ENCODE measurements at regions not wholly inside any gene's neighbourhood (a gene's known extent, or its start where the extent isn't known, plus 50 kb on each side); places are given as distances from the start of the nearest gene placed in this dataset.

DNA sequence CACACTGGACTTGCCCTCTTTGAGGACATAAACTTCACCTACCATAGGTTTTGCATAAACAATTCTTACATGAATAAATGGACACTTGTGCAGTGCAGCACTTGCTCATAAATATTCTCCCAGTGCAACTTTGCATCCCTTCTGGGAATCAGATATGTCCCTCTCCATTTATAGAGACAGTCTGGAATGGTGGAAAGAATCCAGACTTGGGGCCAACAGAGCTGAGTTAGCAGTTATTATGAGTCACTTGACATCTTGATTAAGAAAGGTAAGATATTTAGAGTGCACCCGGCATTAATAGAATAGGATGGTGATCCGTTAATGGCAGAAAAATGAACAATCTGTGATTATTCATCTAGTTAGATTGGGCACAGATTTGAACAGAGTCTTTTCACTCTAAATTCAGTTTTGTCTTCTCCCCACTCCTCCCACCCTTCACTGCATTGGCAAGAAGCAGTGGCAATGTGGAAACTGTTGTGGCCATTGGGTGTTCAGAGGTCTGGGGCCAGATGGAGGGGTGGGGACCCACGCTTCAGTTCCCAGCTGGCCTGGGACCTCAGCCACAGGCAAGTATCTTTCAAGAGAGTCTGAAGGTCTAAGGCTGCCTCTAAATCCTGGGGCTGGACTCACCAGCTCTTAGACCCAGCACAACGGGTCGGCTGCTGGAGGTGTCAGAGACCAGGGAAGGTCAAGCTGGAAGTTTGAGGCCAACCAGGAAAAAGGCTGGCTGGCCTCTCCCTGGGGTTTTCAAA lies 58.9 kb upstream of the KY start:
- TF ChIP-seq, protein P1, sequence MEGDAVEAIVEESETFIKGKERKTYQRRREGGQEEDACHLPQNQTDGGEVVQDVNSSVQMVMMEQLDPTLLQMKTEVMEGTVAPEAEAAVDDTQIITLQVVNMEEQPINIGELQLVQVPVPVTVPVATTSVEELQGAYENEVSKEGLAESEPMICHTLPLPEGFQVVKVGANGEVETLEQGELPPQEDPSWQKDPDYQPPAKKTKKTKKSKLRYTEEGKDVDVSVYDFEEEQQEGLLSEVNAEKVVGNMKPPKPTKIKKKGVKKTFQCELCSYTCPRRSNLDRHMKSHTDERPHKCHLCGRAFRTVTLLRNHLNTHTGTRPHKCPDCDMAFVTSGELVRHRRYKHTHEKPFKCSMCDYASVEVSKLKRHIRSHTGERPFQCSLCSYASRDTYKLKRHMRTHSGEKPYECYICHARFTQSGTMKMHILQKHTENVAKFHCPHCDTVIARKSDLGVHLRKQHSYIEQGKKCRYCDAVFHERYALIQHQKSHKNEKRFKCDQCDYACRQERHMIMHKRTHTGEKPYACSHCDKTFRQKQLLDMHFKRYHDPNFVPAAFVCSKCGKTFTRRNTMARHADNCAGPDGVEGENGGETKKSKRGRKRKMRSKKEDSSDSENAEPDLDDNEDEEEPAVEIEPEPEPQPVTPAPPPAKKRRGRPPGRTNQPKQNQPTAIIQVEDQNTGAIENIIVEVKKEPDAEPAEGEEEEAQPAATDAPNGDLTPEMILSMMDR (conservative IDR thresholded peaks at IDR 0.05; ENCODE audit: low read depth, low read length) = no peak
- no peak for TF ChIP-seq FOS (IDR thresholded peaks at IDR 0.05; ENCODE audit: low read depth, low read length)
- no peak for TF ChIP-seq POLR2A (IDR thresholded peaks at IDR 0.05; ENCODE audit: low read depth, low read length)
- TF ChIP-seq SMC3 (IDR thresholded peaks at IDR 0.05; ENCODE audit: low read depth, low read length) = no peak
- TF ChIP-seq RCOR1 (IDR thresholded peaks at IDR 0.05; ENCODE audit: insufficient replicate concordance, low read length) = no peak
- no peak for TF ChIP-seq CEBPB (IDR thresholded peaks at IDR 0.05; ENCODE audit: low read depth, low read length)
- TF ChIP-seq, protein P2, sequence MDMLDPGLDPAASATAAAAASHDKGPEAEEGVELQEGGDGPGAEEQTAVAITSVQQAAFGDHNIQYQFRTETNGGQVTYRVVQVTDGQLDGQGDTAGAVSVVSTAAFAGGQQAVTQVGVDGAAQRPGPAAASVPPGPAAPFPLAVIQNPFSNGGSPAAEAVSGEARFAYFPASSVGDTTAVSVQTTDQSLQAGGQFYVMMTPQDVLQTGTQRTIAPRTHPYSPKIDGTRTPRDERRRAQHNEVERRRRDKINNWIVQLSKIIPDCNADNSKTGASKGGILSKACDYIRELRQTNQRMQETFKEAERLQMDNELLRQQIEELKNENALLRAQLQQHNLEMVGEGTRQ (IDR thresholded peaks at IDR 0.05; ENCODE audit: low read depth, low read length) = no peak
- no peak for TF ChIP-seq RAD21 (IDR thresholded peaks at IDR 0.05; ENCODE audit: low read length)
- no peak for TF ChIP-seq CHD1 (IDR thresholded peaks at IDR 0.05; ENCODE audit: low read depth, low read length)
- TF ChIP-seq MAFK (IDR thresholded peaks at IDR 0.05; ENCODE audit: low read depth, low read length) = 0 out of 2 replicates have a peak, but pooled peaks have one; percentile 17
- TF ChIP-seq MXI1 (IDR thresholded peaks at IDR 0.05; ENCODE audit: borderline replicate concordance, low read depth, low read length) = no peak

Data from IMR-90 (cell line).